Peyer's patch (tissue), 4 donors: ENCODE measurements at regions not wholly inside any gene's neighbourhood (a gene's known extent, or its start where the extent isn't known, plus 50 kb on each side); places are given as distances from the start of the nearest gene placed in this dataset.

Experiments used
- DNase-seq, 3 donors: peaks; one replicate each; pipeline ENCODE4 v3.0.0-alpha.2; 2017 to 2019
- H3K27ac ChIP-seq, 4 donors: fragments of 200-600 bp; sonication (generic); one replicate each; pipeline ENCODE4 v1.5.1; 2016 to 2019
- H3K27me3 ChIP-seq, 2 donors: fragments of 200-600 bp; sonication (generic); one replicate each; pipeline ENCODE4 v1.5.1; 2019
- H3K36me3 ChIP-seq, 3 donors: fragments of 200-600 bp; sonication (generic); one replicate each; pipeline ENCODE4 v1.5.1; 2016 to 2019
- H3K4me1 ChIP-seq, 4 donors: fragments of 200-600 bp; sonication (generic); one replicate each; pipeline ENCODE4 v1.5.1; 2016 to 2019
- H3K4me3 ChIP-seq, 4 donors: fragments of 200-600 bp; sonication (generic); 1 replicate in 3 of 4; 2 replicates in 1 of 4; pipeline ENCODE4 v1.5.1; 2016 to 2019; ENCODE audit warnings: mild to moderate bottlenecking in 1 of 4
- H3K9me3 ChIP-seq, 4 donors: fragments of 200-600 bp; sonication (generic); one replicate each; pipeline ENCODE4 v1.5.1; 2016 to 2019; ENCODE audit warnings: mild to moderate bottlenecking in 1 of 4
- CTCF ChIP-seq, 6 experiments: fragments of 450-650 bp in 4 of 6; fragments of 200-600 bp in 2 of 6; sonication (generic) in 1 of 6; IDR thresholded peaks; one replicate each; pipeline ENCODE4 v1.5.1; 2017 to 2019; ENCODE audit warnings: antibody characterized with exemption in 6 of 6, mild to moderate bottlenecking in 3 of 6, moderate library complexity in 1 of 6
- POLR2A ChIP-seq, 2 donors: fragments of 450-650 bp; IDR thresholded peaks; one replicate each; pipeline ENCODE4 v1.5.1; 2017; ENCODE audit warnings: antibody characterized with exemption in 2 of 2, mild to moderate bottlenecking in 2 of 2, moderate library complexity in 2 of 2

GRCh38 chr1:34373912-34374311, 197.2 kb downstream of the C1orf94 start:
- Histone ChIP-seq H3K9me3 (no peaks in the 10 kb centered on the region), H3K27me3 (no peaks in the 10 kb centered on the region), H3K27ac (no peak overlapping the region), H3K4me1 (no peaks in the 10 kb centered on the region), H3K4me3 (no peak overlapping the region), H3K36me3 (no peaks in the 10 kb centered on the region)
- DNase-seq, result no peak
- no peak for TF ChIP-seq POLR2A (IDR thresholded peaks at IDR 0.05)

- no peak for DNase-seq
- H3K36me3 ChIP-seq, result no peaks in the 10 kb centered on the region
- H3K27ac ChIP-seq, result no peak overlapping the region
- H3K27me3 ChIP-seq, result no peaks in the 10 kb centered on the region
- TF ChIP-seq POLR2A (IDR thresholded peaks at IDR 0.05) (no peak), CTCF (IDR thresholded peaks at IDR 0.05) (no peak)
- H3K4me1 ChIP-seq, result no peaks in the 10 kb centered on the region
- H3K9me3 ChIP-seq, result no peaks in the 10 kb centered on the region
- H3K4me3 ChIP-seq, result no peak overlapping the region
Observed at GRCh38 chr1:34376531-34376930, 199.8 kb downstream of the C1orf94 start.

- H3K36me3 ChIP-seq, result no peaks in the 10 kb centered on the region
- no peaks in the 10 kb centered on the region for H3K9me3 ChIP-seq
- no peak overlapping the region for H3K27ac ChIP-seq
- no peaks in the 10 kb centered on the region for H3K4me1 ChIP-seq
- H3K27me3 ChIP-seq, result no peaks in the 10 kb centered on the region
- no peak for TF ChIP-seq CTCF (IDR thresholded peaks at IDR 0.05)
- no peak for TF ChIP-seq POLR2A (IDR thresholded peaks at IDR 0.05)
- DNase-seq, result no peak
- no peak overlapping the region for H3K4me3 ChIP-seq
Observed at GRCh38 chr1:34378968-34379856, 202.5 kb downstream of the C1orf94 start.

GRCh38 chr1:34379911-34380310, 203.2 kb downstream of the C1orf94 start:
- DNase-seq, result no peak
- H3K27me3 ChIP-seq, result no peaks in the 10 kb centered on the region
- H3K4me3 ChIP-seq, result no peak overlapping the region
- H3K36me3 ChIP-seq, result no peaks in the 10 kb centered on the region
- no peaks in the 10 kb centered on the region for H3K4me1 ChIP-seq
- H3K27ac ChIP-seq, result no peak overlapping the region
- H3K9me3 ChIP-seq, result no peaks in the 10 kb centered on the region
- no peak for TF ChIP-seq CTCF (IDR thresholded peaks at IDR 0.05)
- no peak for TF ChIP-seq POLR2A (IDR thresholded peaks at IDR 0.05)

- no peak overlapping the region for H3K27ac ChIP-seq
- H3K4me3 ChIP-seq, result no peak overlapping the region
Observed at GRCh38 chr1:34380526-34381124, 203.9 kb downstream of the C1orf94 start.

More at GRCh38 chr1:34380526-34381124, 203.9 kb downstream of the C1orf94 start:
- H3K4me1 ChIP-seq, result no peaks in the 10 kb centered on the region
- DNase-seq, result no peak
- H3K27me3 ChIP-seq, result no peaks in the 10 kb centered on the region
- no peaks in the 10 kb centered on the region for H3K9me3 ChIP-seq
- no peak for TF ChIP-seq POLR2A (IDR thresholded peaks at IDR 0.05)
- no peak for TF ChIP-seq CTCF (IDR thresholded peaks at IDR 0.05)
- no peaks in the 10 kb centered on the region for H3K36me3 ChIP-seq
